Activated T-helper 1 cell treated with anti-CD3 and anti-CD28 coated beads, Interleukin-2, amount 50 U/mL, for 16 hours (primary cell): ENCODE measurements at regions not wholly inside any gene's neighbourhood (a gene's known extent, or its start where the extent isn't known, plus 50 kb on each side); places are given as distances from the start of the nearest gene placed in this dataset.

Source experiments
- DNase-seq, 2 donors: peaks; one replicate each; pipeline ENCODE4 v3.0.0-alpha.2; 2020; ENCODE audit warnings: low read depth in 1 of 2, low spot score in 1 of 2

GRCh38 chr2:181146171-181146570 lies 165.8 kb downstream of the UBE2E3 start:
- DNase-seq = no peak

- DNase-seq = no peak
These were observed 168.7 kb downstream of the UBE2E3 start for GRCh38 chr2:181149056-181149455.

- DNase-seq = no peak
These were observed 171.8 kb downstream of the UBE2E3 start for GRCh38 chr2:181152226-181152625.

- DNase-seq = no peak
These were observed 172.3 kb downstream of the UBE2E3 start for GRCh38 chr2:181152701-181153100.

- no peak for DNase-seq
These were observed 173.5 kb downstream of the UBE2E3 start for GRCh38 chr2:181153886-181154285.

GRCh38 chr2:181157326-181157725 lies 176.9 kb downstream of the UBE2E3 start:
- no peak for DNase-seq

- no peak for DNase-seq
These were observed 178.0 kb downstream of the UBE2E3 start for GRCh38 chr2:181158427-181158826.

GRCh38 chr2:181161615-181162014 lies 181.2 kb downstream of the UBE2E3 start:
- DNase-seq = no peak

GRCh38 chr2:181163139-181163538 lies 182.7 kb downstream of the UBE2E3 start:
- DNase-seq = no peak

- no peak for DNase-seq
These were observed 183.3 kb downstream of the UBE2E3 start for GRCh38 chr2:181163691-181164090.

- no peak for DNase-seq
These were observed 184.3 kb downstream of the UBE2E3 start for GRCh38 chr2:181164699-181165098.

- no peak for DNase-seq
These were observed 184.9 kb downstream of the UBE2E3 start for GRCh38 chr2:181165199-181165868.

- DNase-seq = no peak
These were observed 189.1 kb downstream of the UBE2E3 start for GRCh38 chr2:181169503-181169902.

GRCh38 chr2:181170256-181170655 lies 189.9 kb downstream of the UBE2E3 start:
- no peak for DNase-seq

- no peak for DNase-seq
These were observed 192.3 kb downstream of the UBE2E3 start for GRCh38 chr2:181172676-181173075.

GRCh38 chr2:181174611-181175580 lies 194.5 kb downstream of the UBE2E3 start:
- no peak for DNase-seq

- no peak for DNase-seq
These were observed 196.1 kb downstream of the UBE2E3 start for GRCh38 chr2:181176540-181176939.

- no peak for DNase-seq
These were observed 197.0 kb downstream of the UBE2E3 start for GRCh38 chr2:181177376-181177775.

GRCh38 chr2:181178130-181178529 lies 197.7 kb downstream of the UBE2E3 start:
- no peak for DNase-seq

GRCh38 chr2:181178823-181179412 lies 198.5 kb downstream of the UBE2E3 start:
- no peak for DNase-seq

GRCh38 chr2:181183878-181184542 lies 203.6 kb downstream of the UBE2E3 start:
- DNase-seq = no peak
